Astrocyte of the hippocampus (primary cell): ENCODE measurements at regions not wholly inside any gene's neighbourhood (a gene's known extent, or its start where the extent isn't known, plus 50 kb on each side); places are given as distances from the start of the nearest gene placed in this dataset.
"Not testable (repeated sequence)": the region's sequence is repeated elsewhere in the genome, so short reads cannot be mapped to it uniquely, and the experiment has no call there.

Source experiments
- DNase-seq: peaks from one replicate; pipeline ENCODE4 v3.0.0; 2011; ENCODE audit warnings: low read depth, low spot score

DNA sequence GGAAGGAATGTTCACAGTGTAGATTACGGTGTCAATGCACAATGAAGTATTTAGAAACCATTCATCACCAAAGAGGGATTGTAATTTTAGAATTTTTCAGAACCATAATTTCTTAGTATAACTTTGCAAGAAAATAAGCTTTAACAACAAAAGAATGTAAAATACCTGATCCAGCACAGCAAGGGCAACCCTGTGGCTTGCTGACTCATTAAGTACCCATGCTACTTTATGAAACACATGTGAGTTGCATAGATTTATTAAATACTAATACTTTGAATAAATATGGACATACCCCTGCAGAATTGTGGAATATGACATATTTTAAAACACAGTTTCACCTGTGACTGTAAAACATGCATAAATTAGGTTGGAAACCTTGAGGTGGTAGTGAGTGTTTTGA is 281.3 kb downstream of the ZNF248 start:
- no peak for DNase-seq

DNA sequence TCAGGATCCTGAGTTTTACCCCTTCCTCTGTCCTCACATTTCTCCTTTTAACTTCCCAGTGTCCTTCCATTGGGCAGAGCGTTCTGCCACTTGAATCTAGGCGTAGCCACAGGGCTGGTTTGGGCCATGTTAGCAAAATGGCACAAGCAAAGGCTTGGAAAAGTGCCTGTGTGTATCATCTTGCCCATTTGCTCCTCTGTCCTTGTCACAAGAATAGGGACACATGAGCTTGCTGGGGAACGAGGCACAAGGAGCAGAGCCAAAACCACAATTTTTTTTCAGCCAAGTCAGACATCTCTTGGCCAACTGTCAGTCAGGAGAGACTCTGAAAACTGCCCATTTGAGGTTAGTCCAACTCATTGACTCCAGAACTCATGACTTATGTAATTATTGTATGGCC is 285.2 kb downstream of the ZNF248 start:
- DNase-seq, result no peak

DNA sequence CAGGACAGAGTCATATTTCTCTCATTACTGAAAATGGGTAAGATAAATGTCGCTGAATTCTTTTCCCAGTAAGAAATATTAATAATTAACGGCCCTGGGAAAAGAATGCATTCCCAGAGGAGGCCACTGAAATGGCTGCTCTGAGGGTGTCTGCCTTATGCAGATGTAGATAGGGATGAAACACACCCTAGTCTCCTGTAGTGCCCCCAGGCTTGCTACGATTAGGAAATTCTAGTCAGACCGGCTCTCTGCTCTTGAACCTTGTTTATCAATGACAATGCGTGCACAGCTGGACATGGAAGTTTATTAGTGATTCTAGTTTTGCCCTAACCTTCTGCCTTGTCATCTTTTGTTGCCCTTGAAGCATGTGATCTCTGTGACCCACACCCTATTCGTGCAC is 291.1 kb downstream of the ZNF248 start:
- no peak for DNase-seq

DNA sequence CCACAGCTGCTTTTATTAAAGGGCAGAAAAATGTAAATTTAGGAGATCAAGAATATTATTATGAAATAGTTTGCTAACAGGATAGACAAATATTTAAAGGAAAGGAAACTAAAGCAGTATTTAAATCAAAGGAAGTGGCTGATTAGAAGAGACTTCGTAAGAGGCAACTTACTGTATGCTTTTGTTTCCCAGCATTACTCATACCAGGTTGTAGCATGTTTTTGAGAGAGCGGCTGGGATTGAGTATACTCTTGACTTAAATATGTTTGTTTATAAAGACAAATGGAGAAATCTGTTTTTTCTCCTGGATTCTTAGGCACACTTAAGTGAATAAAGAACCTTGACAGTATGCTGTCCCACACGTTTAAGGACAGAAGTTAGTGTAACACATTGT is 293.7 kb downstream of the ZNF248 start:
- DNase-seq, result no peak

DNA sequence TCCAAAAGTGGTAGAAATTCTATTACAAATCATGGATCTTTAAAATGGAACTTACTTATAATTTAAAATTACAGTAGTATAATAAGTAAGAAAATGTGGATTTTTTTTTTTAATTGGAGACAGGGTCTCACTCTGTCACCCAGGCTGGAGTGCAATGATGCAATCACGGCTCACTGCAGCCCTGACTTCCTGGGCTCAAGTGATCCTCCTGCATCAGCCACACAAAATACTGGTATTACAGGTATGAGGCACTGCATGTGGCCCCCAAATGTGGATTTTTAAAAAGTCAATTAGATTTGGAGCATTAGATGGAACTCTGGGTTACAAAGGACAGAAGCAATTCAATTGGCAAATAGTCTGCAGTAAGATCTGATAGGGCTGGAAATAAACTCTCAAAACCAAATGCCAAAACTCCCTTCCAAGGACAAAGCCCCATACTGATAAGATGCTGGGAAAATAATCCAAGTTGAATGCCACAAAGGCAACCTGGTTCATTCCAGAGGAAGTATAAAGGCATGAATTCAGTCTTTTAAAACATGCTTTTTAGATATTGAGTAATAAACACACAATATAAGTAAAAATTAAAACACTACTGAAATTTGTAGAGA is 294.2 kb downstream of the ZNF248 start:
- DNase-seq, result no peak

DNA sequence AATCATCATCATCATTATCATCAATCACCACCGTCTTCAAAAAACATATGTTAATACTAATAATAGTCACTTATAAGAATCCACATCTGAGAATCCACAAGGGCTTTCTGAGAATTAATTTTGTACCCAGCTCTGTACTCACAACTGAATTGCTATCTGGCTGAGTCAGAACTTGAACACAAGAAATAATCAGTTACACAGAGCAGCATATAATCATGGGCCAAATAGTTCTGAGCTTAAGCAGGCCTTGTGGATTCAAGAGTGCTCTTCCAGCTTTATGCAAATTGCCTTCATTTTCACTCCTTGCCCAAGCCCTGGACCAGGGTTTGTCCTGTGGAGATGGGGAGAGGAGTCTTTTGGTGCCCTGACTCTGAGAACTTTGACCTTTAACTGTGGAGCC is 304.5 kb downstream of the ZNF248 start:
- DNase-seq, result no peak

DNA sequence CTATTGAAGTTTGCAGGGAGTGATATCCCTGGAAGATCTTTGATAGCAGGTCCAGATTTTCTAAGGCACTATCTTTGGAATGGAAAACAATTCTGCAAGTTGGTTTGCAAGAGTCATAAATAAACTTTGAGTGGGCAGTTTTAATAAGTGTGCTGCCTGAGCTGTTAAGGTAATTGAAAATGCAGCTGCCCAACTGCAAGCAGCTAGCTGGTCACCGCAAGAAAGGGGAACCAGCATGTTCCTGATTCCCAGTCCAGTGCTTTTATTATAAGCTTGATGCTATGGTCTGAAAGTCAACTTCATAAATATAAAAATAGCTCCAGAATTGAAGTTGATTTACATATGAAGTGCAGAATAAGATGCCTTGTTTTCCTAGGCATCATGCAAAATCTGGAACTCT is 308.4 kb downstream of the ZNF248 start:
- DNase-seq, result no peak

DNA sequence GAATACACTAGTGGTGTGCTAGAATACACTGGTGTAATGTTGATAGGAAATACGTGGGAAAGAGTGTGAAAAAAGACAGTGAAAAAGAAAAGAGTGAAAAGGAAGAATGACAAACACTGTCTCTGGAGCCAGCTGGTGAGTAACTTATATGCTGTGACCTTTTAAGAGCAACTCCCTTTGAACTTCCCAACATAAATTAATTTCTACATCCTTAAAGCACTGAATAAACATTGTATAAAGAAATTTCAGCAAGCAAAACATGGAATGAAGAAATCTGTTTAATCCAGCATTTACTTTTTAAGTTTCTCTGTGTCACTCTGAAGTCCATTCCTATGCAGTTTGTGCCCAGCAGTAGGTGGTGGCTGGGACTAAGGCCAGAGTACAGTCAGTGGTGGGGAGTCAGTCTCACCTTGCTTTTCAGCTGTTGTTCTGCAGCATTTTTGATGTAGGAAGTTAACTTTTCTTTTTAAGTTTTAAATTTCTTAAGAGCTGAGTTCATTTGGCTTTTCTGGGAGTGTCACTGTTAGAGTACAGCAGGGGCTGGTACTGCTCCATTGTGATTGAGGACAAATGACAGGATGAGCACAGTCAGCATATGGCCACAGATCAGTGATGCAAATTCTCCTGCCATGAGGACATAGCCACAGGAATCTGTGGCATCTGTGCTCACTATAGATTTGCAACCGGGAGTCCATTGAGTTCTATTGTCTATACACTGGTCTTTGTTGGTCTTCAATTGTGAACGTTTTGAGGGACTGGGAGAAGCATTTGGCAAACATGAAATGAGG is 321.8 kb downstream of the ZNF248 start:
- peak; percentile 45 for DNase-seq

DNA sequence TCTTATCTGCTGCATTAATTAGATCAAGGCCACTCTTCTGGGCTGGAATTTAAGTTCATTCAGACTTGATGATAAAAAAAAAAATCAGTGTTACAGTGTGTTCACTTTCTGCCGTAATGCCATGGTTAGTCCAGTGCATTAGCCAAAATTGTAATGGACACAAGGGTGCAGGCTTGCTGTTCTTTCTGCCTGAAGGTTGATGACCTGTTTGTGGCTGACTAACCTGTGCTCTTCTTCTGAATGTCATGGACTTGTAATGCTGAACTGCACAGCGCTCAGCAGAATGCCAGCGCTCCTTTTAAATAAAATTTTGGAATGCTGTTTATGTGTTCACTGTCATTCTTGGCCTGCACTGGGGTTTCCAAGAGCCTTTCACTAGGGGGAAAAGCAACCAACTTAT is 323.2 kb downstream of the ZNF248 start:
- DNase-seq, result no peak

DNA sequence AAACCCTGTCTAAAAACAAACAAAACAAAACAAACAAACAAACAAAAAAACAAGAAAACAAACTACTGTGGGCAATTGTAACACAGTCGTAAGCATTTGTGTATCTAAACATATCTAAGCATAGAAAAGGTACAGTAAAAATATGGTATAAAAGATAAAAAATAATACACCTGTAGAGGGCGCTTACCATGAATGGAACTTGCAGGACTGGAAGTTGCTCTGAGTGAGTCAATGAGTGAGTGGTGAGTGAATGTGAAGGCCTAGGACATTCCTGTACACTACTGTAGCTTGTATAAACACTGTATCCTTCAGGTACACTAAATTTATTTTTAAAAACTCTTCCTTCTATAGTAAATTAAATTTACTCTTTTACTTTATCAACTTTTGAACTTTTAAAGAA is 332.0 kb downstream of the ZNF248 start:
- not testable (repeated sequence) for DNase-seq

DNA sequence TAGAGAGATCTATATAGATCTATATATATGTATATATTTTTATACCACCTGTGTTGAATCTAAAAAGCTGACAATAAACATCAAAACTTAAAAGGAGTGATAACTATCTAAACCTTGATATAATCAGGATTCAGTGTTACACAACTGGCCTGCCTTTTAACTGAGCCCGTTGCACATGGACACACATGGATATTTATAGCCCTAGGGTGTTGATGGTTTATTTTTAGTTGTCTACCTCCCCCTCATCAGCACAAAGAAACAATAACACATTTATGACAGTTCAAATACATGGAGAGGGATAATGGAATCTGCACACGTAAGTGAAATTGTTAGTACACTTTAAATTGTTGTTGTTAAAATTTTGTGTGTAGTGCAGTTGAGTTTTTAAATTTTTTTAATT is 336.9 kb downstream of the ZNF248 start:
- DNase-seq, result no peak

DNA sequence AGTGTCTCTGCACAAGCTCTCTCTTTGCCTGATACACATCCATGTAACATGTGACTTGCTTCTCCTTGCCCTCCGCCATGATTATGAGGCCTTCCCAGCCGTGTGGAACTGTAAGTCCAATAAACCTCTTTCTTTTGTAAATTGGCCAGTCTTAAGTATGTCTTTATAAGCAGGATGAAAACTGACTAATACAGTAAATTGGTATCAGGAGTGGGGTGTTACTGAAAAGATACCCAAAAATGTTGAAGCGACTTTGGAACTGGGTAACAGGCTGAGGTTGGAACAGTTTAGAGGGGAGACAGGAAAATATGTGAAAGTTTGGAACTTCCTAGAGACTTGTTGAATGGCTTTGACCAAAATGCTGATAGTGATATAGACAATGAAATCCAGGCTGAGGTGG is 346.9 kb downstream of the ZNF248 start:
- not testable (repeated sequence) for DNase-seq

DNA sequence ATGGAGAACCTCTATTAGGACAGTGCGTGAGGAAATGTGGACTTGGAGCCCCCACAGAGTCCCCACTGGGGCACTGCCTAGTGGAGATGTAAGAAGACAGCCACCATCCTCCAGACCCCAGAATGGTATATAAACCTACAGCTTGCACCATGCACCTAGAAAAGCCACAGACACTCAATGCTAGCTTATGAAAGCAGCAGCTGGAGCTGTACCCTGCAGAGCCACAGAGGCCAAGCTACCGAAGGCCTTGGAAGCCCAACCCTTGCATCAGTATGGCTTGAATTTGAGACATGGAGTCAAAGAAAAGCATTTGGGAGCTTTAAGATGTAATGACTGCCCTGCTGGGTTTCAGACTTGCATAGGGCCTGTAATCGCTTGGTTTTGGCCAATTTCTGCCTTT is 361.3 kb downstream of the ZNF248 start:
- DNase-seq, result no peak

DNA sequence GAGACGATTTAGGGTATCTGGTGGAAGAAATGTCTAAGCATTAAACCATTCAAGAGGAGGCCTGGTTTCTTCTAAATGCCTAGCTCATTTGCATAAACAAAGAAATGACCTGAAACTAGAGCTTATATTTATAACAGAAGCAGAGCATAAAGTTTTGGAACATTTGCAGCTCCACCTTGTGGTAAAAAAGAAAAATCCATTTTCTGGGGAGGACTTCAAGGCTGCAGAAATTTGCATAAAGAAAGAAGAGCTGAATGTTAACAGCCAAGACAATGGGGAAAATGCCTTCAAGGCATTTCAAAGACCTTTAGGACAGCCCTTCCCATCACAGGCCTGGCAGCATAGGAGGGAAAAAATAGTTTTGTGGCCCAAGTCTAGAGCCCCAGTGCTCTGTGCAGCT is 362.0 kb downstream of the ZNF248 start:
- DNase-seq, result no peak

DNA sequence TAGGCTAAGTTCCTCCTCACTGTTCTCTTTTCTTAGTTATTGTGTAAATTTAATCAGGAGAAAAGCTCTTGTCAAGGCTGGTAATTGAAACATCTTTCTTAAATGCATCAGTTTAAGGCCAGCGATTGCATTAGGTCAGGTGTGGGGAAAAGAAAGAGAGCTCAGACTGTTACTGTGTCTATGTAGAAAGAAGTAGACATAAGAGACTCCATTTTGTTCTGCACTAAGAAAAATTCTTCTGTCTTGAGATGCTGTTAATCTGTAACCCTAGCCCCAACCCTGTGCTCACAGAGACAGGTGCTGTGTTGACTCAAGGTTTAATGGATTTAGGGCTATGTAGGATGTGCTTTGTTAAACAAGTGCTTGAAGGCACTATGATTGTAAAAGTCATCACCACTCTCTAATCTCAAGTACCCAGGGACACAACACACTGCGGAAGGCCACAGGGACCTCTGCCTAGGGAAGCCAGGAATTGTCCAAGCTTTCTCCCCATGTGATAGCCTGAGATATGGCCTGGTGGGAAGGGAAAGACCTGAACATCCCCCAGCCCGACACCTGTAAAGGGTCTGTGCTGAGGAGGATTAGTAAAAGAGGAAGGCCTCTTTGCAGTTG is 364.1 kb downstream of the ZNF248 start:
- DNase-seq, result not testable (repeated sequence)

DNA sequence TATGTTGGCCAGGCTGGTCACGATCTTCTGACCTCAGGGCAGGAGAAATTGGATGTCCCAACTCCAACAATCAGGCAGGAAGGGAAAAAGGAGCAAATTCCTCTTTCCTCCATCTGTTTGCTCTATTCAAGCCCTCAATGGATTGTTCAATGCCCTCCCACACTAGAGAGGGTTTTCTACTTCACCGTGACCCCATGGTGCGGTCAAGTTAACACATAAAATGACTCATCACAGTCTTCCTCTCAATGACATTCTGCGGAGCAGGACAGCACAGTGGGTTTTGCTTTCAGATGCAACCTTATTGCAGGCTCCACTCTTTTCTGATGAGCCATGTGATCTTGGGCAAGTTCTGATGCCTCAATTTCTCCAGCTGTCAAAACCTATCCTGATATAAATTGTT is 364.9 kb downstream of the ANKRD30A start:
- DNase-seq, result no peak

DNA sequence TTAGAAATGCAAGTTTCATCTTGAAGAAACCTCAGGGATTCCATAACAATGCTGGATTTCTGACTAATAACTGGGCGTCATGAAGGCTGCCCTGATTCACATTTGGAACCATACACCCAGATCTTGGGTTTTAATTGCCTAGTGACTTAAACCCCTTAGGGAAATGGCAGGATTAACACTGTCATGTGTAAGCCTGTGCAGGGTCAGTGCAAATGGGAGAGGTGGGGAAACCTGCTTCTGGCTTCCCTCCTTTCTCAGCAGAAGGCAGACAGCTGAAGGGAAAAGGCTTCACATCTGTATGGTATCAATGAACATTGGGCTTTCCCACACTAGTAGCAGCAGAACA is 364.2 kb downstream of the ANKRD30A start:
- DNase-seq, result no peak

DNA sequence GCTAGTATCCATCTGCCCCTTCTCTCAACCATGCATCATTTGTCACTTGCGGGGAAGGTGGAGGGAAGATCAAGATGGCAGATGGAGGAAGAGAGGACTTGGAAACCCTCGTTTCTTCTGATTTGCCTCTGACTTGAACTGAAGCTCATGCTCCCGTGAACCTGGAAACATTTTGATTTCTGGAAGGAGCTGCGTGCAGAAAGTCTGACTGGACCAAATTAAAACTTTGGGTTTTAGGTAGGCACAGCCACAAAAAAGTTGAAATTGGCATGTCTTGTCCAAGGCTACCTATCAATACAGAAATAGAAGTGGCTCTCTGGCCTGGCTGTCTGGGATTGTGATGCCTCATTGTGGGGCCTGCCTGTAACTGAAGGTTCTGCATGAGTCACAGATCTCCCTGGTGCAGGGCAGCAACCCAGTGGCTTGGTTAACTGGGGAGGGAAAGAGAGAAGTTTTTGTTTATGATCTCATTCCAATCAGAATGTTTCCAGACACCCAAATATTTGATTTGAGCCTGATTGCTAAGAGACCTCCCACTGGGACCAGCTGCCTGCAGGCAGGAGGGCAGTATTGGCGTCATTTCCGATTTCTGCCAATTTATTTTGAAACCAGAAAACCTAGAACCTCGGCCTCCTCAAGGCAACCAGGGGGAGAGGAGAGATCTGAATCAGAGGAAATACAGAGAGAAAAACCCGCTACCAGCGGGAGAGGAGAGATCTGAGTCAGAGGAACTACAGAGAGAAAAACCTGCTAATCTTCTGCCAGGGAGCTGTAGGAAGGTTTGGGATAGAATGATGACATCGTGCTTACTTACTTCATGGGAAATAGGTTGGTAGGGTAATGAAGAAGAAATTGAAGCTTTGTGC is 363.6 kb downstream of the ANKRD30A start:
- DNase-seq, result peak; percentile 5

DNA sequence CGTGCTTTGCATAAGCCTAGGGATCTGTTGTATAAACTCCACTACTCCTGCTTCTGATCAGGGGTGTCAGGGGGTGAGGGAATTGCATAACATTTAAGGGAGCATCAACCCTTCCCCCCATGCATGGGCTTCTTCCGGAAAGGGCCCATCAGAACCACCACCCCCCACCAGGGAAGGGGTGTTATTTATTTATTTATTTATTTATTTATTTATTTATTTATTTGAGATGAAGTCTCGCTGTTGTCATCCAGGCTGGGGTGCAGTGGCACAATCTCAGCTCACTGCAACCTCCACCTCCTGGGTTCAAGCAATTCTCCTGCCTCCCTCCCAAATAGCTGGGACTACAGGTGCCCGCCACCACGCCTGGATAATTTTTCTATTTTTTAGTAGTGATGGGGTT is 355.2 kb downstream of the ANKRD30A start:
- not testable (repeated sequence) for DNase-seq

DNA sequence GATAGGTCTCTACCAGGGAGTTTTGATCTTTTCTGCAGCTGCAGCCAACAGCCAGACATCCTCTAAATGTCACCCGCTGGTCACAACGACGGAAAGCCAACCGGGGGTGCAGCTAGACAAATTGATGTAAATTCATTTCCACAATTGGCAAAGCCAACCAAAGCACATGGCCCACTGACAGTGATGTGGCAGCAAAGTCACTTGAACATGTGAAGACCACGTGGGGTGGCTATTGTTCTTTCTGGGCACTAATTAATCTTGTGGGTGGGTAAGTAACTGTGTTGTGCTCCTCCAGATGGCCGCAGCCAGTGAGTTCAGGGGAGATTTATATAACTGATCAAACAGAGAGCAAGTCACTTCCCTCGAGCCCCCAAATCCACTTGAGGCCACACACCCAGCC is 354.1 kb downstream of the ANKRD30A start:
- no peak for DNase-seq

DNA sequence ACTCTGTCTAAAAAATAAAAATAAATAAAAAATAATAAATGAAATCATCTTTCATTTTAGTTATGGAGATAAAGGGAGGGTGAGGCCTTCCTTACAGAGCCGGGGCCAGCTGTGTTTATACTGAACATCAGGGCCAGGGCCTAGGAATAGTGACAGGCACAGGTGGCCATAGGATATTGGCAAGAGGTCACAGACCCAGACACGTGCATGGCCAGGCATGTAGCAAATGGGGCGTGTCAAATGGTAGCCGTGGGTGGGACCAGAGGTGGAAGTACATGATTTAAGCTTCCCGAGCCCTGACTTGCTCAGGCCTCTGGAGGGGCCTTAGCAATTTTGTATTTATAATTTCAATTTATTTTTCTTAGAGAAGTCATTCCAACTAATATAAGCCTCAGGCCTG is 353.0 kb downstream of the ANKRD30A start:
- DNase-seq, result no peak

DNA sequence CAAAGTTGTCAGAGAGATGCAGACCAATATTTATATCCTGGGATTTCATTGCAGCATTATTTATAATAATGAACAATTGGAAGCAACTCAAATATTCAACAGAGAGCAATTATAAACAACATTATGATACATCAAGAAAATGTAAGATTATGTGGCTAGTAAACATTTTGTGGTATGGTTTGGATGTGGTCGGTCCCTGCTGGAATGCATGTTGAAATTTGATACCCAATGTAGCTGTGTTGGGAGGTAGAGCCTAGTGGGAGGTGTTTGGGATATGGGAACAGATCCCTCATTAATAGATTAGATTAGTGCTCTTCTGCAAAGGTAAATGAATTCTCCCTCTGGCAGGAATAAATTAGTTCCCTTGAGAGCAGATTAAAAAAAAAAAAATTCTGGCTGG is 350.9 kb downstream of the ANKRD30A start:
- DNase-seq, result no peak
